MG63 (cell line): ENCODE measurements at regions not wholly inside any gene's neighbourhood (a gene's known extent, or its start where the extent isn't known, plus 50 kb on each side); places are given as distances from the start of the nearest gene placed in this dataset.

Experiments used
- DNase-seq: peaks from one replicate; pipeline ENCODE4 v3.0.0-alpha.2; 2020
- H3K27me3 ChIP-seq: fragments of 250-450 bp; sonication (Bioruptor Pico); 2 replicates; pipeline ENCODE4 v1.5.1; 2020; ENCODE audit warnings: mild to moderate bottlenecking, moderate library complexity
- H3K36me3 ChIP-seq: fragments of 250-450 bp; sonication (Bioruptor Pico); 2 replicates; pipeline ENCODE4 v1.5.1; 2020; ENCODE audit warnings: mild to moderate bottlenecking, moderate library complexity
- H3K4me3 ChIP-seq: fragments of 250-450 bp; sonication (Bioruptor Pico); 2 replicates; pipeline ENCODE4 v1.5.1; 2020; ENCODE audit warnings: mild to moderate bottlenecking, moderate library complexity
- H3K9me3 ChIP-seq: fragments of 250-450 bp; sonication (Bioruptor Pico); 2 replicates; pipeline ENCODE4 v1.5.1; 2020; ENCODE audit warnings: mild to moderate bottlenecking, moderate library complexity

DNA sequence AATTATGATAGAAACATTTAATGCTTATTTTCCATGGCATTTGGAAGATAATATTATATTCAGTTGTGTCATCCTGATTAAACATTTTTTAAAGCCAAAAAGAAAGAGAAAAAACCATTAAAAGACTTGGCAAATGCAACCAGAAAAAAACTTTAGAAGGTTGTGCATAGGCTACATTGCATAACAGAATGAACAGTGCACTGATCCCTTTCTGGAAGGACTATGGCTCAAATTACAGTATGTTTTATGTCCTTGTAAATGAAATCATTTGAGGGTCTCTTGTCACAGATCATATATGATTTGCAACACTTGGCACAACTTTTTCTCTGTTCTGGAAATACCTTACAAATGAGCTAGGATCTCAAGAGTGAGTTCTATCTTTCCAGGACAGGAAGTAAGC lies 275.2 kb upstream of the FLRT2 start:
- H3K27me3 ChIP-seq, result no peaks in the 10 kb centered on the region
- H3K36me3 ChIP-seq, result no peaks in the 10 kb centered on the region
- no peak overlapping the region for H3K4me3 ChIP-seq
- no peak for DNase-seq
- H3K9me3 ChIP-seq, result no peaks in the 10 kb centered on the region

DNA sequence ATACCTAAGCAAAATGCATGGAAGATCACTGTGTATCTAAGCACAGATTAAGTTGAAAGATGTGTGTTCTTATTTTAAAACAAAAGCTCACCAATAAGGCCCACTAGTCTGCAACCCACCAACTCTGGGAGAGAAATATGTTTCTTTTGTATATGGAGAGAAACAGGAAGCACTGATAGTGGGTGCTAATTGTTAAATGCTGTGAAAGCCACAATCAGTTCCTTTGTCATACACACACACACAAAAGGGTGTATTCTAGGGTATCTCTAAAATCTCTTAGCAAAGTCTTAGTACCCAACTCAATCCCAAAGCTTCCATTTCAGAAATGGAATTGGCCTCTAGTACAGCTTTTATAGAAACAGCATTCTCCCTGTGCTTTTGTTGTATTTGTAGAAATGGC lies 272.7 kb upstream of the FLRT2 start:
- Histone ChIP-seq H3K4me3 (no peak overlapping the region), H3K27me3 (no peaks in the 10 kb centered on the region), H3K36me3 (no peaks in the 10 kb centered on the region), H3K9me3 (no peaks in the 10 kb centered on the region)
- DNase-seq, result no peak

DNA sequence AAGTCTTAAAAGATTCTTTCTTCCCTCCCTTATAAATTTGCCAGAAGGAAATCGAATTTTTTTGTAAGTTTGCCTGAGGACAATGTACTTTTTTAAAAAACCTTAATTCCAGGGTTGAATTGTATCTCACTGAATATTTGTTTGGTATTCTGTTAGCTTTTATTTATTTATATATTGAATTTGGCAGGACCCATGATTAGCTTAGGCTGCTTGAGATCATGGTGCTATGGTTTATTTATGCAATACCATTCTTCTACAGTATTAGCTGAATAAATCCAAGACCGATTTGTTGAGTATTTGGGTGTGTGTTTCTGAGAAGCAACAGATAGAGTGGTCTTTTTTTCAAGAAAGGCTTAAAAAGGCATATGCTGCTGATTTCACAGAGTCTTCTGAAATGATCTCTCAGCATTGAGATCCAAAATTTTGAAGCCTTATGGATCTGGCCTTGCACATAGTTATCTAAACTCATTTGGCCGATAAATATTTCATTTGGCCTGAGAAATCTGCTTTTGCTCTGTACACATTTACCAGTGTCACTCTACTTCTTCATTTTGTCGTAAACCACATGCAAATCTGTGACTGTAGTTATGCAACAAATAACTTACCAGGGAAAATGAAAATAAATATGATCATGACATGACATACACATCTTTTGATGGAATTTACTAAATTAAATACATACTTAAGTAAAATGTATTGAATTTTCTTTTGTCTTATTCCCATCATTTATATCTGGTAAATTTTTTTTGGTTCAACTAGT lies 265.8 kb upstream of the FLRT2 start:
- no peaks in the 10 kb centered on the region for H3K9me3 ChIP-seq
- no peaks in the 10 kb centered on the region for H3K36me3 ChIP-seq
- no peak overlapping the region for H3K4me3 ChIP-seq
- no peaks in the 10 kb centered on the region for H3K27me3 ChIP-seq
- no peak for DNase-seq

DNA sequence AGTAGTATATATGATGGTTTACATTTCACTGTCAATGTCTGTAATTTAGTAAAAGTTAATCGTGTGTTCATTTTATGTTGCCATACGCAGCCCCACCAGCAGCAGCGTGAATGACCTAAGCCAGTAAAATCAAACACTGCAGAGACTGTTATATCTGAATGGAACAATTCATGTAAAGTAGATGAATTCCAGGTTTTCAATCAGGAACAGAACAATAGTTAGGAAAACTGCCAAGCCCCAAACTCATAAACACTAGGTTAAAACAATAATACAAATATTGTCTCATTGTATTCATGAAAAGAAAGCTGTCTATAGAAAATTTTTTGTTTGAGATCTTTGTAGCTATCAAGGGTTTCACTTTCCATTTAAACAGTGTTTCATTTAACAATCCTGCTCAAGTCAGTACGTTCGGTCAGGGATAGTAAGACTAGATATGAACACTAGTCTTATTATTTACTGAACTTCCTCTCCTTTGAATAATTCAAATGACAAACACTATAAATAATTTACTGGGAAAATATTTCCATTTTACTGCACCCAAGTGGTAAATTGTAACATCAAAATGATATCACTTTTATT lies 256.8 kb upstream of the FLRT2 start:
- no peak overlapping the region for H3K4me3 ChIP-seq
- H3K9me3 ChIP-seq, result no peaks in the 10 kb centered on the region
- H3K36me3 ChIP-seq, result no peaks in the 10 kb centered on the region
- H3K27me3 ChIP-seq, result no peaks in the 10 kb centered on the region
- no peak for DNase-seq

DNA sequence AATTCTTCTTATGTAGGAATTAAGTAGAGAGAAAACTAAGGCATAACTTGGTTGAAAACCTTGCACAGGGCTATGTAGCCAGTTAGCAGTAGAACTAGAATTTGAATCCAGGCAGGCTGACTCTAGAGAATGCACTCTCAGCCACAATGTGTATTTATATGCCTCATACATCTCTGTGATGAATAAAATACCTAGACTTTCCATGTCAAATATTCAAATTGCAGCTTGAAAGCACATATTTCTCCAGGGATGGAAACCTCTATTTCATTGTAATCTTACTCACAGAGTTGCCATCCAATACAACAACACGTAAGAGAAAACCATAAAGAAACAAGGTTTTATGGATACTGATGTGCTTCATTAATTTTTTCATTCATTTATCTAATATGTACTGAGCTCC lies 256.0 kb upstream of the FLRT2 start:
- Histone ChIP-seq H3K4me3 (no peak overlapping the region), H3K36me3 (no peaks in the 10 kb centered on the region), H3K27me3 (no peaks in the 10 kb centered on the region), H3K9me3 (no peaks in the 10 kb centered on the region)
- DNase-seq, result no peak

DNA sequence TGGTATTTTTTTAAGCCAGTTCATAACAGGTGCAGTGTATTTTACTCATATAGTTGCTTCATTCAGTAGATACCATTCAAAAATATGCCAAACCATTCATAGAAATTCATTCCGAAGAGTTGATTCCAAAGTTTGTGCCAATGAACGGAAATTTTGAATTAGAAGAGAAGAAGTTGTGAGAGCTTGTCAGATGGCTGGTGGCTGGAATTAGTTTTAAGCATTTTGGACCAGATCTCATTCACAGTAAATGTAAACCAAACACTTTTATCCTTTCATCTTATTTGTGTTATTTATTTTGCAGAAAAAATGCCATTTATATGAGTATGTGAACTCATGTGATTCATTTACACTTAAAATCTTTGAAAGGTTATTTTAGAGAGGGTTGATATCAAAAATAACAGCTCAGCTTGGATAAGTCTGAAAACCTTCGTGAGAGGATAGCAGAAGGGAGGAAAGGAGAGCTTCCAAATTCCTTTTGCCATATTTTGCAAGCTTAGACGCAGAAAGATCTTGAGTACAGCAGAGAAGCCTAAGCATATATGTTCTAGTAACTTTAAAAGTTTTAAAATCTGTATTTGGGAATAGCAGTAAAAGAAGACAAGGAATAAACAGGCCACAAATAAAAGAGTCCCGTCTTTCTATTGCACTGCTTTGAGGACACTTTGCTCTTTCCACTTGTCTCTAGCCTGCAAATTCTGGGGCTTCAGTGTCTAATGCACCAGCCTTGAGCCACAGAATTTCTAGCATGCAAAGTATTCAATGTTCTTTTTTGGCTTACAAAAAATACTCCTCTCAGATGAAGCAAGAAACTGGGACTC lies 253.6 kb upstream of the FLRT2 start:
- no peaks in the 10 kb centered on the region for H3K36me3 ChIP-seq
- H3K4me3 ChIP-seq, result no peak overlapping the region
- no peaks in the 10 kb centered on the region for H3K9me3 ChIP-seq
- no peak for DNase-seq
- H3K27me3 ChIP-seq, result no peaks in the 10 kb centered on the region

DNA sequence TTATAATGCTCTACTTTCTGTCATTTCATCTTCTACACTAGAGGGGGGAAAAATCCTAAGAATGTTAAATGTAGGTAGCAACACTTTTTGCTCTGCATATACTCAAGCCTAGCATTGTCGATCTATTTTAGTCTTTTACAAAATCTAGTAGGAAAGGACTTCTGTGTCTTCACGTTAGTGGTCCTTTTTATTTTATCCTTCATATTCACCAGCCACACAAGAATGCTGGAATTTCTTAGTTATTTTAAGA lies 253.0 kb upstream of the FLRT2 start:
- no peak overlapping the region for H3K4me3 ChIP-seq
- H3K27me3 ChIP-seq, result no peaks in the 10 kb centered on the region
- no peaks in the 10 kb centered on the region for H3K36me3 ChIP-seq
- no peaks in the 10 kb centered on the region for H3K9me3 ChIP-seq
- DNase-seq, result no peak

DNA sequence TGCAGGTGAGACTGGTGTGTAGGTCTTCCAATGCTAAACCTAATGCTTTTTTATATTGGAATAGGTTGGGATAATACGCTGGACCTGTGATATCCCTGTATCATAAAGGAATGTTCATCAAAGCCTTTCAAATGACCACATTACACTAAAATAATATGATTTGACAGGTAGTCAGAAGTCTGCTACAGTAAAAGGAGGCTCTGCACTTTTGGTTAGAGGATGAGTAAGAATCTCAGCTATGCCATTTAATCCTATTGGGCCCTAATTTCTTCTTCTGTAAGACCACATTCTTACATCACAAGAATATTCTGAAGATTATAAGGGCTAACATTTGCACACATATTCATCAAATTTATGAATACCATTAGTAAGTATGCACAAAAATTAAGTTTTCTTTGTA lies 250.5 kb upstream of the FLRT2 start:
- Histone ChIP-seq H3K27me3 (no peaks in the 10 kb centered on the region), H3K9me3 (no peaks in the 10 kb centered on the region), H3K36me3 (no peaks in the 10 kb centered on the region), H3K4me3 (no peak overlapping the region)
- no peak for DNase-seq

DNA sequence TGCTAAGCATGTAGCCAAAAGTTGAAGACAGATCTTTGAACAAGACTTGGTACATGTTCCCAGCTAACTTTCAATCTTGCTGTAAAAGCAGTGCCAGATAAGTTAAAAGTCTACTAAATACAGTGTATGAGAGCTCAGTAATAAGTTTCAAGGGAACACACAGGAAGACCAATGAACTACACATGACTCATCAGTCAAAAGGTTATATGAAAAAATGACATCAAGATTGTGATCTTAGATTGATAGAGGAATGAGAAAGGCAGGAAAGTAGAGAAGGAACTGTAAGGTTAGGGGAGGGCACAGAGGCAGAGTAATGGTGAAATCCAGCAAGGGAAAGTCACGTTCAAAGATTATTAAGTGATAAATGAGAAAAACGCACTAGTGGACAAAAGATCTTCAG lies 249.9 kb upstream of the FLRT2 start:
- no peak overlapping the region for H3K4me3 ChIP-seq
- no peaks in the 10 kb centered on the region for H3K36me3 ChIP-seq
- H3K27me3 ChIP-seq, result no peaks in the 10 kb centered on the region
- no peak for DNase-seq
- H3K9me3 ChIP-seq, result no peaks in the 10 kb centered on the region

DNA sequence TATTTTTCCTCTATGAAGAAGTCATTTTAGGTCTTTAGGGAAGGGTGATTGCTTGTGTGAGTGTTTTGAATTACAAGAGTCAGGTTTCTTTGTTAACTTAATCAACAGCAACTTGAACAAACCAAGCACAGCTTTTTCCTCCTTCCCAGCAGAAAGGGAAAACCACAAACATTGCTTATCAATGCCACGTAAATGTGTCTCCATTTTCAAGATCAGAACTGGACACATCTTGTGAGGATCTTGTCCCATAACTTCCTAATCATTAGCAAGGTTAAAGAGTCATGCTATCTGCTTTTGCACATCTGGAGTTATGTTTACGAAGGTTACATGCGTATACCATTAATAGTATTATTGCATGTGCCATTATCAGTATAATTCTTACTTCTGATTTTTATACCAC lies 248.0 kb upstream of the FLRT2 start:
- H3K4me3 ChIP-seq, result no peak overlapping the region
- H3K27me3 ChIP-seq, result no peaks in the 10 kb centered on the region
- H3K9me3 ChIP-seq, result no peaks in the 10 kb centered on the region
- no peaks in the 10 kb centered on the region for H3K36me3 ChIP-seq
- DNase-seq, result no peak

DNA sequence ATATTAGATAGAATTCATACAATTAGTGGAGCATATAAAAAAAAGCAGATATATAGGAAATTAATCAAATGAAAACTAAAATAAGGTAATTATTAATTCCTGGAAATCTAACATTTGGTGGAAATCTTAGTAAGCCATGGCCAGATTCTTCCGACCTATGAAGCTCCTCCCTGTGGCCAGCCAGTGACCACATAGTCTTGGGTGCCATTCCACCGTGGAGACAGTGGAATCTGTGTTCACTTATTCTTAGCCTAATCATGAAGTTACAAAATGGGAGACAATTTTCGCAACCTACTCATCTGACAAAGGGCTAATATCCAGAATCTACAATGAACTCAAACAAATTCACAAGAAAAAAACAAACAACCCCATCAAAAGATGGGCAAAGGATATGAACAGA lies 241.9 kb upstream of the FLRT2 start:
- DNase-seq, result no peak

DNA sequence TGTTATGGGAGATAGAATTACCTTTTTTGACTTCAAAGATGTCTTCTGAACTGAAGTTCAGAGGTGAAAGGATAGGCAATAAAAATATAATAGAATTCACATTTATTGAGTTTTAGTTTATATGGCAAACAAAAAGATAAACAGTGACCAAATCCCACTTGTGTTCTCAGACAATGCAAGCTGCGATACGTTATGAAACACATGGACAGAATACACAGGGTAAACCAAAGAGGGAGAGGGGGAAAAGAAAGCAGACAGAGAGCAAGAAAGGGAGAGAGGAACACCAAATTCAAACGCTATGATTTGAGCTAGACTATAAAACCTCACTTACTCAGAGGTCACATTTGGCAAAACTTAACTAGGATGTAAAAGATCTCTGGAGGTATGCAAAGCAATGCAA lies 238.2 kb upstream of the FLRT2 start:
- H3K9me3 ChIP-seq, result no peaks in the 10 kb centered on the region
- DNase-seq, result no peak
- H3K36me3 ChIP-seq, result no peaks in the 10 kb centered on the region
- H3K4me3 ChIP-seq, result no peak overlapping the region
- no peaks in the 10 kb centered on the region for H3K27me3 ChIP-seq

More for the DNA sequence above, 241.9 kb upstream of the FLRT2 start:
- no peaks in the 10 kb centered on the region for H3K27me3 ChIP-seq
- no peak overlapping the region for H3K4me3 ChIP-seq
- no peaks in the 10 kb centered on the region for H3K9me3 ChIP-seq
- no peaks in the 10 kb centered on the region for H3K36me3 ChIP-seq

DNA sequence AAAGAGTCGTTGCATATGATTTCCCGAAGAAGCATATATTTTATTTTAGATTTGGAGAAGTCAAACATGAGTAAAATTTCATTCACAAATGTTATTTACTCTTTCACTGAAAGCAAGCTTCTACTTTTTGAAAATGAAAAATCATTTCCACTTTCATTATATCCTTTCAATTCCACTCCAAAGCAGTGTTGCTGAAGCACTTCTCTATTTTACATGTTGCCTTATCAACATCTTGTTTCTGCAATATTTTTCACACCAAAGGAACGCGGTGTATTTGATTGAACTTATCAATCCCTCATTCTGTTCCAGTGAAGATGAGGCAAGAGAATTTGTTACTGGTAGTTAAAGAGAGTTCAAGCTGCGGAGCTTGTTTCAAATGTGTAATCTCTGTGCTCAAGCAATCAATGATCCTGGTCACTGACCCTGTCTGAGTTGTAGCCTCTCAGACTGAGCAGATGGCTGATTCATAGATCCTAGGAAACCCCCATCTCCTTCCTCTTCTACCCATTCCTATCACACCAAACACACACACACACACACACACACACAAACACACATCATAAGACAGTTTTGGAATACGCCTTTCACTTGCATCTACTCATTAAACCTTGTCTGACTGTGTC lies 236.2 kb upstream of the FLRT2 start:
- no peak for DNase-seq
- Histone ChIP-seq H3K4me3 (no peak overlapping the region), H3K27me3 (no peaks in the 10 kb centered on the region), H3K36me3 (no peaks in the 10 kb centered on the region), H3K9me3 (no peaks in the 10 kb centered on the region)

DNA sequence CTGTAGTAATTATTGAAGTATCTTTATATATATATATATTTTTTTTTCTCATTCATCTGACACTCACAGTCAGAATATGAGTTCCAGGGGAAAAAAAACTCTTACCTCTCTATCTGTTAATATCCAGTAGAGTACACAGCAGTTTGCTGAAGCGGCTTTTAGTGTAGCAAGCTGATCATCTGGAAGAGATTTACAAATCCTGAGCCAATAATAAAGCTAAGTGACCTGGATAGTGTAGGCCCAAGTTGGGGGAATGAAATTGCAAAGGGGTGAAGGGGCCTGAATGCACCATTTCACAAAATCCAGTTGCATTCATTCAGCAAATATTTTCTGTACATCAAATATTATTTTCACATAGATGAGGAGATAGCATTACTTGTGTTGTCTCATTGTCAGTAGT lies 234.6 kb upstream of the FLRT2 start:
- H3K4me3 ChIP-seq, result no peak overlapping the region
- no peak for DNase-seq
- no peaks in the 10 kb centered on the region for H3K27me3 ChIP-seq
- no peaks in the 10 kb centered on the region for H3K9me3 ChIP-seq
- H3K36me3 ChIP-seq, result no peaks in the 10 kb centered on the region

DNA sequence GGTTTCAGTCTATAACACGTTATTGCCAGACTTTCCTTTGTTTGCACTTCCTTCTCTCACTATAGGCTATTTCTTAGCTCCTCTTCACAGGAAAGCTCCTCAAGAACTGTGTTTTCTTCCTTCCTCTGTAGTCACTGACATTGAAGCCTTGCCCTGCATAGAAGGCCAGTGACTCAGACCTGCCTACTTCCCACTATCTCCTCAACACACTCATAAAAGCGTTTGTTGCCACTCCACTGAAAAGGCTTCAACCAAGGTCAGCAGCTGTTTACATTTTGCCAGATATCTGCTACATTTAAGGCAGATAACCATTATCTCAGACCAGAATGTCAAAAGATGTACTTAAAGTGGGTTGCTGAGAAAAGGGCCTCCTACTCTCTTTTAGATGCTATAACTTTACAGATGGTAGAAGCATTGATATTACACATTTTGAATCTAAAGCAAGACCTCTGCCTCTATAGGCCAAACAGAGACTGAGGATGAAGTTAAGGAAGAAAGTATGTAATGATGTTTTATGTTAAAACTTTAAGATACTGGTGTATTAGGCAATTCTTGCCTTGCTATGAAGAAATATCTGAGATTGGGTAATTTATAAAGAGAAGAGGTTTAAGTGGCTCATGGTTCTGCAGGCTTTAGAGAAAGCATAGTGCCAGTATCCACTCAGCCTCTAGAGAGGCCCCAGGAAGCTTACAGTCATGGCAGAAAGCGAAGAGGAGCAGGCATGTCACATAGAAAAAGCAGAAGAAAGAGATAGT lies 233.3 kb upstream of the FLRT2 start:
- Histone ChIP-seq H3K36me3 (no peaks in the 10 kb centered on the region), H3K4me3 (no peak overlapping the region), H3K9me3 (no peaks in the 10 kb centered on the region), H3K27me3 (no peaks in the 10 kb centered on the region)
- no peak for DNase-seq

DNA sequence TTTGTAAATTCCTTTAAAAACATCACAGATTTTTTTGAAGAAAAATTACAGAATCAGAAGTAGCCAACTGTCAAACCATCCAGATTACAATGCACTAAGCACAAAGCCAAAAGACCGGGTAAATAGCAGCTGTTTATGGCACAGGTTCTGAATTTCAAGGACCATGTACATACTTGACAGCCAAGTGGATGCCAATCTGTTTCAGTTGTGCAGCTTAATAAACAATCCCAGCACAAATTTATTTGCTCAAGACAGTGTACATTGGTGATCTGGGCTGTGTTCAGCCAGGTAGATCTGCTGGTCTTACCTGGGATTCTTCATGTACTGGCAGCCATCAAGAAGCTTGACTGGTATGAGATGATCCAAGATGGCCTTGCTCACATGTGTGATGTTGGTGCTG lies 229.8 kb upstream of the FLRT2 start:
- H3K4me3 ChIP-seq, result no peak overlapping the region
- no peaks in the 10 kb centered on the region for H3K36me3 ChIP-seq
- no peaks in the 10 kb centered on the region for H3K9me3 ChIP-seq
- no peaks in the 10 kb centered on the region for H3K27me3 ChIP-seq
- no peak for DNase-seq

DNA sequence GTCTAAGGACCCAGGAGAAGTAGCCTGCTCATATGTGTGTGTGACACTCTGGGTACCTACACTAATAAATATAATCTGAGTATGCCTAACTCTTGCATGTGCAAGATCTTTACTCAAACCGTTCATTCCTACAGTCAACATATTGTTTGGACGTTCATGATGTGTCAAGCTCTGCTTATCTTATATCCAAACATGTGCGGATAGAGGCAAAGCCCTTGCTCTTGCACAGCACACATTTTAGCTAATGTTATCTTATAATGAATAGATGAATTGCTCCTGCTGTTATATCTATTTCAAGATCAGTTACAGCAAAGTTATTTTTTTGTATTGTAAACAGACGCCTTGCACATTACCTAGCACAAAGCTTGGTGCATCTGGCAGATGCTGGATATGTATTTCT lies 228.4 kb upstream of the FLRT2 start:
- Histone ChIP-seq H3K9me3 (no peaks in the 10 kb centered on the region), H3K36me3 (no peaks in the 10 kb centered on the region), H3K27me3 (no peaks in the 10 kb centered on the region), H3K4me3 (no peak overlapping the region)
- no peak for DNase-seq
